Liver (tissue), 8 donors: ENCODE measurements at regions not wholly inside any gene's neighbourhood (a gene's known extent, or its start where the extent isn't known, plus 50 kb on each side); places are given as distances from the start of the nearest gene placed in this dataset.

ENCODE experiments used
- DNase-seq: peaks from one replicate; pipeline ENCODE4 v3.0.0-alpha.2; 2017; ENCODE audit warnings: low spot score
- H3K27ac ChIP-seq, 2 donors: one replicate each; pipeline ENCODE4 v1.7.0; 2013; ENCODE audit warnings: inconsistent platforms in 2 of 2, low read length in 2 of 2, control low read depth in 1 of 2, low read depth in 1 of 2, mild to moderate bottlenecking in 1 of 2
- H3K27me3 ChIP-seq, 4 donors: one replicate each; pipeline versions ENCODE4 v1.6.1 to v1.7.0; 2013; ENCODE audit warnings: low read length in 3 of 4, inconsistent platforms in 1 of 4, mild to moderate bottlenecking in 1 of 4, moderate library complexity in 1 of 4; ENCODE audit not compliant: control insufficient read depth in 4 of 4, insufficient read depth in 4 of 4
- H3K36me3 ChIP-seq, 4 donors: one replicate each; pipeline versions ENCODE4 v1.6.1 to v1.7.0; 2013; ENCODE audit warnings: low read length in 3 of 4, mild to moderate bottlenecking in 3 of 4, low read depth in 1 of 4, moderate library complexity in 1 of 4; ENCODE audit not compliant: control insufficient read depth in 4 of 4, insufficient read depth in 3 of 4
- H3K4me1 ChIP-seq, 4 donors: one replicate each; pipeline versions ENCODE4 v1.6.1 to v1.7.0; 2013; ENCODE audit warnings: low read length in 3 of 4, mild to moderate bottlenecking in 3 of 4, moderate library complexity in 1 of 4; ENCODE audit not compliant: control insufficient read depth in 4 of 4, insufficient read depth in 4 of 4
- H3K4me3 ChIP-seq, 3 donors: one replicate each; pipeline versions ENCODE4 v1.6.1 to v1.7.0; 2013; ENCODE audit warnings: low read length in 3 of 3, control low read depth in 1 of 3, low read depth in 1 of 3, mild to moderate bottlenecking in 1 of 3
- H3K9ac ChIP-seq, 2 donors: one replicate each; pipeline ENCODE4 v1.7.0; 2013; ENCODE audit warnings: low read length in 2 of 2, mild to moderate bottlenecking in 2 of 2, moderate library complexity in 2 of 2, control low read depth in 1 of 2, low read depth in 1 of 2
- H3K9me3 ChIP-seq, 4 donors: one replicate each; pipeline versions ENCODE4 v1.6.1 to v1.7.0; 2013; ENCODE audit warnings: low read length in 3 of 4; ENCODE audit not compliant: control insufficient read depth in 4 of 4
- ATF3 ChIP-seq: IDR thresholded peaks from 2 replicates; pipeline ENCODE4 v1.6.1; 2016; ENCODE audit warnings: antibody characterized with exemption
- CTCF ChIP-seq: fragments of 150-350 bp; IDR thresholded peaks from 2 replicates; pipeline ENCODE4 v1.5.1; 2017; ENCODE audit warnings: improper control_type of control experiment, low read depth, low read length; ENCODE audit not compliant: missing input control
- EGR1 ChIP-seq, 2 donors: IDR thresholded peaks; 2 replicates each; pipeline ENCODE4 v1.6.1; 2016 to 2018; ENCODE audit warnings: antibody characterized with exemption in 2 of 2, low read depth in 2 of 2
- FOXA1 ChIP-seq: IDR thresholded peaks from 2 replicates; pipeline ENCODE4 v1.6.1; 2016; ENCODE audit warnings: antibody characterized with exemption
- FOXA2 ChIP-seq: IDR thresholded peaks from 2 replicates; pipeline ENCODE4 v1.6.1; 2016; ENCODE audit warnings: antibody characterized with exemption
- GABPA ChIP-seq, 2 donors: IDR thresholded peaks in 1 of 2; conservative IDR thresholded peaks in 1 of 2; 2 replicates each; pipeline ENCODE4 v1.6.1; 2016; ENCODE audit warnings: antibody characterized with exemption in 2 of 2, mild to moderate bottlenecking in 1 of 2, moderate library complexity in 1 of 2
- HNF4A ChIP-seq, 2 donors: conservative IDR thresholded peaks; 2 replicates each; pipeline ENCODE4 v1.6.1; 2016; ENCODE audit warnings: antibody characterized with exemption in 2 of 2, mild to moderate bottlenecking in 2 of 2
- HNF4G ChIP-seq: IDR thresholded peaks from 2 replicates; pipeline ENCODE4 v1.6.1; 2016; ENCODE audit warnings: antibody characterized with exemption
- JUND ChIP-seq, 2 donors: IDR thresholded peaks; 2 replicates each; pipeline ENCODE4 v1.6.1; 2016; ENCODE audit warnings: antibody characterized with exemption in 2 of 2
- NR2F2 ChIP-seq: IDR thresholded peaks from 2 replicates; pipeline ENCODE4 v1.6.1; 2016; ENCODE audit warnings: antibody characterized with exemption
- RAD21 ChIP-seq, 2 donors: IDR thresholded peaks; 2 replicates each; pipeline ENCODE4 v1.6.1; 2016; ENCODE audit warnings: antibody characterized with exemption in 2 of 2, mild to moderate bottlenecking in 2 of 2
- REST ChIP-seq: IDR thresholded peaks from 2 replicates; pipeline ENCODE4 v1.6.1; 2016; ENCODE audit warnings: antibody characterized with exemption, mild to moderate bottlenecking
- RXRA ChIP-seq, 2 donors: IDR thresholded peaks; 2 replicates each; pipeline ENCODE4 v1.6.1; 2017 to 2018; ENCODE audit warnings: antibody characterized with exemption in 2 of 2, mild to moderate bottlenecking in 1 of 2
- SP1 ChIP-seq: IDR thresholded peaks from 2 replicates; pipeline ENCODE4 v1.6.1; 2018; ENCODE audit warnings: antibody characterized with exemption, mild to moderate bottlenecking
- TAF1 ChIP-seq: conservative IDR thresholded peaks from 2 replicates; pipeline ENCODE4 v1.6.1; 2016; ENCODE audit warnings: antibody characterized with exemption, mild to moderate bottlenecking
- YY1 ChIP-seq: IDR thresholded peaks from 2 replicates; pipeline ENCODE4 v1.6.1; 2016; ENCODE audit warnings: antibody characterized with exemption, mild to moderate bottlenecking
- WGBS: extraction: QIAGEN DNeasy Blood & Tissue Kit; methylation state at CpG from one replicate; pipeline ENCODE4 v1.1.7; 2013; 5-methylcytosine and 5-hydroxymethylcytosine counted together
- TF ChIP-seq, protein P1 (sequence below): IDR thresholded peaks from 2 replicates; pipeline ENCODE4 v1.6.1; 2016; ENCODE audit warnings: antibody characterized with exemption
- TF ChIP-seq, protein P2 (sequence below): IDR thresholded peaks from 2 replicates; pipeline ENCODE4 v1.6.1; 2016; ENCODE audit warnings: antibody characterized with exemption
- donor health status: healthy.
- donor health status: healthy.
- donor health status: healthy.
- donor health status: healthy.
- donor health status: healthy.

DNA sequence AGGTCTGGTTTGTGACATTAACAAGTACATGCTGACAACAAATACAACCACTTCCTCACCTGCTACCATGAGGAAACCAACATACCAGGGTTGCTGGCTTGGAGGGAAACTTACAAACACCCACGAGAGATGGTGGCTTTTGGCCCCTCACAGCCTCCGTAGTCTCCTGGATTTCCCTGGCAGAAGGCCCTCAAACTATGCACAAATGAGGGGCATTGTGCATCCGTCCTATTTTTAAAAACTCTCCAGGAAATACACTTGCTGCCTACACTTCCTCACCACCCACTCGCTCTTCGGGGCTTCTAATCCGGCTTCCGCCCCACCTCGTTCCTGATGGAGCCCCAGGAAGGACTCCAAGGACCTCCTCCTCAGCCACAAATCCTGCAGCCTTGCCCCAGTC, 355.0 kb upstream of the GATB start:
- no peaks in the 10 kb centered on the region for H3K4me1 ChIP-seq
- WGBS = 61% methylated on average over 8 of the region's 8 CpGs
- H3K27me3 ChIP-seq = no peaks in the 10 kb centered on the region
- no peak for DNase-seq
- H3K4me3 ChIP-seq = no peak overlapping the region
- no peaks in the 10 kb centered on the region for H3K9me3 ChIP-seq
- H3K36me3 ChIP-seq = no peaks in the 10 kb centered on the region
- H3K9ac ChIP-seq = no peak overlapping the region
- TF ChIP-seq RAD21 (IDR thresholded peaks at IDR 0.05) (no peak), TAF1 (no peak), GABPA (IDR thresholded peaks at IDR 0.05 in 1 of 2, conservative IDR thresholded peaks at IDR 0.05 in 1 of 2) (no peak), FOXA2 (no peak), REST (no peak), NR2F2 (no peak), SP1 (no peak), HNF4G (no peak), EGR1 (IDR thresholded peaks at IDR 0.05; ENCODE audit: low read depth in 2 of 2) (no peak), CTCF (no peak), YY1 (no peak), FOXA1 (no peak), ATF3 (no peak), JUND (IDR thresholded peaks at IDR 0.05) (no peak)
- TF ChIP-seq, protein P1, sequence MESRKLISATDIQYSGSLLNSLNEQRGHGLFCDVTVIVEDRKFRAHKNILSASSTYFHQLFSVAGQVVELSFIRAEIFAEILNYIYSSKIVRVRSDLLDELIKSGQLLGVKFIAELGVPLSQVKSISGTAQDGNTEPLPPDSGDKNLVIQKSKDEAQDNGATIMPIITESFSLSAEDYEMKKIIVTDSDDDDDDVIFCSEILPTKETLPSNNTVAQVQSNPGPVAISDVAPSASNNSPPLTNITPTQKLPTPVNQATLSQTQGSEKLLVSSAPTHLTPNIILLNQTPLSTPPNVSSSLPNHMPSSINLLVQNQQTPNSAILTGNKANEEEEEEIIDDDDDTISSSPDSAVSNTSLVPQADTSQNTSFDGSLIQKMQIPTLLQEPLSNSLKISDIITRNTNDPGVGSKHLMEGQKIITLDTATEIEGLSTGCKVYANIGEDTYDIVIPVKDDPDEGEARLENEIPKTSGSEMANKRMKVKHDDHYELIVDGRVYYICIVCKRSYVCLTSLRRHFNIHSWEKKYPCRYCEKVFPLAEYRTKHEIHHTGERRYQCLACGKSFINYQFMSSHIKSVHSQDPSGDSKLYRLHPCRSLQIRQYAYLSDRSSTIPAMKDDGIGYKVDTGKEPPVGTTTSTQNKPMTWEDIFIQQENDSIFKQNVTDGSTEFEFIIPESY = no peak
- H3K27ac ChIP-seq = no peak overlapping the region

DNA sequence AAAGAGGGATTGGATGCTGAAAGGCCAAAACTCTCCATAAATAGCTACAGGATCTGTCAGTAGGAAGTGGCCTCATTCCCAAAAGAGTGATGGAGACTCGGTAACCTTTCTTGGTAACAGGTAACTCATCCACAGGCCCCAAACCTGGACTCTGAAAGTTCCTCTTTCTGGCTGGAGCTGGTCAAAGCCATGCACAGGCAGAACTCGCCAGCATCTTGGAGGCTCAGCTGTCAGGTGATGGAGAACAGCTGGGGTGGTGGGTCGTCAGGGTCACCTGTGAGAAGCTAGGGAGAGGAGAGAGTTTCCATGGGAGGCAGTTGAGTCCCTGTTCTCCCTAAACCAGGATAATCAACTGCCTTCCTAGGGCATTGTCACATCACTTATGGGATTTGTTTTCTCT, 354.3 kb upstream of the GATB start:
- no peak overlapping the region for H3K4me3 ChIP-seq
- no peaks in the 10 kb centered on the region for H3K9me3 ChIP-seq
- no peaks in the 10 kb centered on the region for H3K27me3 ChIP-seq
- WGBS = 75% methylated on average over 3 of the region's 3 CpGs
- H3K9ac ChIP-seq = no peak overlapping the region
- no peaks in the 10 kb centered on the region for H3K36me3 ChIP-seq
- no peak overlapping the region for H3K27ac ChIP-seq
- no peaks in the 10 kb centered on the region for H3K4me1 ChIP-seq
- no peak for DNase-seq
- no peak for TF ChIP-seq CTCF
- no peak for TF ChIP-seq HNF4G
- no peak for TF ChIP-seq RXRA (IDR thresholded peaks at IDR 0.05)
- no peak for TF ChIP-seq GABPA (IDR thresholded peaks at IDR 0.05 in 1 of 2, conservative IDR thresholded peaks at IDR 0.05 in 1 of 2)
- TF ChIP-seq, protein P2, sequence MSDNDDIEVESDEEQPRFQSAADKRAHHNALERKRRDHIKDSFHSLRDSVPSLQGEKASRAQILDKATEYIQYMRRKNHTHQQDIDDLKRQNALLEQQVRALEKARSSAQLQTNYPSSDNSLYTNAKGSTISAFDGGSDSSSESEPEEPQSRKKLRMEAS = no peak
- TF ChIP-seq, protein P1 = no peak
- TF ChIP-seq NR2F2 = no peak
- no peak for TF ChIP-seq SP1
- no peak for TF ChIP-seq HNF4A (conservative IDR thresholded peaks at IDR 0.05)
- TF ChIP-seq EGR1 (IDR thresholded peaks at IDR 0.05; ENCODE audit: low read depth in 2 of 2) = no peak
